B cell (primary cell): ENCODE measurements at regions not wholly inside any gene's neighbourhood (a gene's known extent, or its start where the extent isn't known, plus 50 kb on each side); places are given as distances from the start of the nearest gene placed in this dataset.

ENCODE experiments used
- CTCF ChIP-seq: fragments of 200-600 bp; IDR thresholded peaks from one replicate; pipeline ENCODE4 v1.8.0; 2022; ENCODE audit warnings: antibody characterized with exemption, mild to moderate bottlenecking
- EZH2 ChIP-seq: IDR thresholded peaks from 2 replicates; pipeline ENCODE4 v1.6.1; 2012; ENCODE audit warnings: borderline replicate concordance, low read depth, mild to moderate bottlenecking, moderate library complexity, low read length; ENCODE audit not compliant: insufficient read depth, poor library complexity, severe bottlenecking

GRCh38 chr1:98497497-98497896 lies 164.0 kb upstream of the SNX7 start:
- no peak for TF ChIP-seq CTCF
- no peak for TF ChIP-seq EZH2
